Gastroesophageal sphincter (tissue), 4 donors: ENCODE measurements at regions not wholly inside any gene's neighbourhood (a gene's known extent, or its start where the extent isn't known, plus 50 kb on each side); places are given as distances from the start of the nearest gene placed in this dataset.

Experiments
- ATAC-seq: fragments of 150-250 bp; one replicate; pipeline ENCODE4 v1.9.1; 2016; ENCODE audit warnings: mild to moderate bottlenecking, moderate library complexity
- H3K27ac ChIP-seq, 4 donors: fragments of 200-600 bp; sonication (generic) in 3 of 4; 1 replicate in 3 of 4; 2 replicates in 1 of 4; pipeline ENCODE4 v1.5.1; 2016 to 2019
- H3K27me3 ChIP-seq: fragments of 200-600 bp; sonication (generic); one replicate; pipeline ENCODE4 v1.5.1; 2019
- H3K36me3 ChIP-seq, 2 donors: fragments of 200-600 bp; sonication (generic); one replicate each; pipeline ENCODE4 v1.5.1; 2019; ENCODE audit warnings: control low read depth in 1 of 2
- H3K4me1 ChIP-seq, 3 donors: fragments of 200-600 bp; sonication (generic); 1 replicate in 2 of 3; 2 replicates in 1 of 3; pipeline ENCODE4 v1.5.1; 2016 to 2019; ENCODE audit warnings: control low read depth in 2 of 3
- H3K4me3 ChIP-seq, 2 donors: fragments of 200-600 bp; sonication (generic); one replicate each; pipeline ENCODE4 v1.5.1; 2019; ENCODE audit warnings: mild to moderate bottlenecking in 1 of 2, moderate library complexity in 1 of 2
- H3K9me3 ChIP-seq, 3 donors: fragments of 200-600 bp; sonication (generic); one replicate each; pipeline ENCODE4 v1.5.1; 2017 to 2019; ENCODE audit warnings: control low read depth in 2 of 3
- CTCF ChIP-seq, 4 experiments: fragments of 200-600 bp in 2 of 4; fragments of 450-650 bp in 2 of 4; sonication (generic) in 1 of 4; IDR thresholded peaks; one replicate each; pipeline ENCODE4 v1.5.1; 2017 to 2019; ENCODE audit warnings: antibody characterized with exemption in 4 of 4, mild to moderate bottlenecking in 2 of 4, moderate library complexity in 2 of 4
- EP300 ChIP-seq: sonication (generic); formaldehyde crosslinking; IDR thresholded peaks from one replicate; pipeline ENCODE4 v1.6.1; 2017; ENCODE audit warnings: antibody characterized with exemption, mild to moderate bottlenecking
- POLR2A ChIP-seq, 2 donors: fragments of 450-650 bp; IDR thresholded peaks; one replicate each; pipeline ENCODE4 v1.6.1; 2017; ENCODE audit warnings: antibody characterized with exemption in 2 of 2, mild to moderate bottlenecking in 2 of 2, moderate library complexity in 1 of 2
- POLR2AphosphoS5 ChIP-seq: sonication (generic); formaldehyde crosslinking; IDR thresholded peaks from one replicate; pipeline ENCODE4 v1.6.1; 2017; ENCODE audit warnings: antibody characterized with exemption
- WGBS, 2 donors: methylation state at CpG; one replicate each; pipeline ENCODE4 v1.1.5; 2018; ENCODE audit warnings: low coverage in 1 of 2; 5-methylcytosine and 5-hydroxymethylcytosine counted together

GRCh38 chrX:147550217-147550616 is 361.5 kb upstream of the FMR1 start:
- TF ChIP-seq POLR2AphosphoS5 (no peak), EP300 (no peak), POLR2A (IDR thresholded peaks at IDR 0.05) (no peak), CTCF (IDR thresholded peaks at IDR 0.05) (no peak)
- Histone ChIP-seq H3K4me1 (no peaks in the 10 kb centered on the region), H3K27ac (no peak overlapping the region), H3K36me3 (no peaks in the 10 kb centered on the region), H3K27me3 (no peaks in the 10 kb centered on the region), H3K9me3 (no peaks in the 10 kb centered on the region), H3K4me3 (no peak overlapping the region)
- 5 to 8% methylated on average over 2 to 3 of the region's 3 CpGs for WGBS, 2 donors
- ATAC-seq: no peak

GRCh38 chrX:147559191-147559590 is 352.5 kb upstream of the FMR1 start:
- no peaks in the 10 kb centered on the region for H3K27me3 ChIP-seq
- TF ChIP-seq EP300: no peak
- TF ChIP-seq POLR2AphosphoS5: no peak
- no peak for TF ChIP-seq CTCF (IDR thresholded peaks at IDR 0.05)
- no peak for TF ChIP-seq POLR2A (IDR thresholded peaks at IDR 0.05)
- no peak overlapping the region for H3K27ac ChIP-seq
- H3K4me1 ChIP-seq: no peaks in the 10 kb centered on the region
- no peak for ATAC-seq
- no peak overlapping the region for H3K4me3 ChIP-seq
- H3K9me3 ChIP-seq: no peaks in the 10 kb centered on the region
- H3K36me3 ChIP-seq: no peaks in the 10 kb centered on the region
- WGBS, 2 donors: 86% methylated on average over 1 of the region's 1 CpG

GRCh38 chrX:147565237-147565636 is 346.5 kb upstream of the FMR1 start:
- H3K9me3 ChIP-seq: no peaks in the 10 kb centered on the region
- H3K4me1 ChIP-seq: no peaks in the 10 kb centered on the region
- 43 to 50% methylated on average over 1 of the region's 1 CpG for WGBS, 2 donors
- no peaks in the 10 kb centered on the region for H3K27me3 ChIP-seq
- H3K27ac ChIP-seq: no peak overlapping the region
- no peaks in the 10 kb centered on the region for H3K36me3 ChIP-seq
- TF ChIP-seq POLR2A (IDR thresholded peaks at IDR 0.05) (no peak), EP300 (no peak), POLR2AphosphoS5 (no peak), CTCF (IDR thresholded peaks at IDR 0.05) (no peak)
- H3K4me3 ChIP-seq: no peak overlapping the region
- ATAC-seq: no peak

- no peaks in the 10 kb centered on the region for H3K27me3 ChIP-seq
- no peaks in the 10 kb centered on the region for H3K9me3 ChIP-seq
- H3K27ac ChIP-seq: no peak overlapping the region
- 67% methylated on average over 1 of the region's 1 CpG; no CpG with 5 or more reads in 1 of the 2 donors for WGBS, 2 donors
- TF ChIP-seq EP300: no peak
- no peak for TF ChIP-seq POLR2AphosphoS5
- no peaks in the 10 kb centered on the region for H3K36me3 ChIP-seq
- ATAC-seq: no peak
- no peak overlapping the region for H3K4me3 ChIP-seq
- no peaks in the 10 kb centered on the region for H3K4me1 ChIP-seq
Measured at GRCh38 chrX:147570483-147570882, 341.2 kb upstream of the FMR1 start.

GRCh38 chrX:147573266-147573665 is 338.5 kb upstream of the FMR1 start:
- WGBS, 2 donors: 67 to 87% methylated on average over 1 to 2 of the region's 4 CpGs
- no peak for ATAC-seq
- no peaks in the 10 kb centered on the region for H3K36me3 ChIP-seq

More at GRCh38 chrX:147573266-147573665, 338.5 kb upstream of the FMR1 start:
- Histone ChIP-seq H3K4me3 (no peak overlapping the region), H3K9me3 (no peaks in the 10 kb centered on the region), H3K27ac (no peak overlapping the region), H3K4me1 (no peaks in the 10 kb centered on the region), H3K27me3 (no peaks in the 10 kb centered on the region)
- TF ChIP-seq POLR2A (IDR thresholded peaks at IDR 0.05): no peak
- no peak for TF ChIP-seq EP300
- no peak for TF ChIP-seq POLR2AphosphoS5
- no peak for TF ChIP-seq CTCF (IDR thresholded peaks at IDR 0.05)
